Cardiac muscle cell (in vitro differentiated cells and primary cell): ENCODE measurements at regions not wholly inside any gene's neighbourhood (a gene's known extent, or its start where the extent isn't known, plus 50 kb on each side); places are given as distances from the start of the nearest gene placed in this dataset.

ENCODE experiments used
- DNase-seq, 2 donors: peaks; one replicate each; pipeline versions ENCODE4 v3.0.0 to v3.0.0-alpha.2; 2010 to 2017; ENCODE audit warnings: low read depth in 1 of 2, low spot score in 1 of 2
- H3K27ac ChIP-seq: fragments of 200-600 bp; sonication (generic); 2 replicates; pipeline ENCODE4 v1.5.1; 2016
- H3K27me3 ChIP-seq: fragments of 200-600 bp; sonication (generic); 2 replicates; pipeline ENCODE4 v1.6.0; 2016; ENCODE audit warnings: control low read depth
- H3K36me3 ChIP-seq: fragments of 200-600 bp; sonication (generic); 2 replicates; pipeline ENCODE4 v1.5.1; 2016; ENCODE audit warnings: control low read depth
- H3K4me1 ChIP-seq: fragments of 200-600 bp; sonication (generic); 2 replicates; pipeline ENCODE4 v1.8.1; 2017; ENCODE audit warnings: low read depth, mild to moderate bottlenecking, mixed run types
- H3K4me3 ChIP-seq: fragments of 200-600 bp; sonication (generic); 2 replicates; pipeline ENCODE4 v1.5.1; 2016; ENCODE audit warnings: mild to moderate bottlenecking
- H3K9me3 ChIP-seq: fragments of 200-600 bp; sonication (generic); 2 replicates; pipeline ENCODE4 v1.5.1; 2017; ENCODE audit warnings: low read depth, mild to moderate bottlenecking, control low read depth
- CTCF ChIP-seq: IDR thresholded peaks from 2 replicates; pipeline ENCODE4 v1.5.1; 2012; ENCODE audit warnings: low read depth, mild to moderate bottlenecking, low read length

- Histone ChIP-seq H3K4me1 (peaks cover 3% of the 10 kb centered on the region), H3K27ac (no peak overlapping the region), H3K36me3 (no peaks in the 10 kb centered on the region), H3K4me3 (no peak overlapping the region), H3K27me3 (no peaks in the 10 kb centered on the region), H3K9me3 (no peaks in the 10 kb centered on the region)
- DNase-seq = no peak
- no peak for TF ChIP-seq CTCF
Observed at GRCh38 chr15:62834686-62835329, 207.7 kb upstream of the TPM1 start.

GRCh38 chr15:62835351-62835750, 207.2 kb upstream of the TPM1 start:
- Histone ChIP-seq H3K4me3 (no peak overlapping the region), H3K4me1 (peaks cover 3% of the 10 kb centered on the region), H3K36me3 (no peaks in the 10 kb centered on the region), H3K27ac (no peak overlapping the region), H3K27me3 (no peaks in the 10 kb centered on the region), H3K9me3 (no peaks in the 10 kb centered on the region)
- TF ChIP-seq CTCF = no peak
- peak in 1 of 2 donors; percentile 40 for DNase-seq

- Histone ChIP-seq H3K4me3 (no peak overlapping the region), H3K4me1 (peaks cover 3% of the 10 kb centered on the region), H3K9me3 (no peaks in the 10 kb centered on the region), H3K27me3 (no peaks in the 10 kb centered on the region), H3K27ac (no peak overlapping the region), H3K36me3 (no peaks in the 10 kb centered on the region)
- DNase-seq = no peak
- TF ChIP-seq CTCF = no peak
Observed at GRCh38 chr15:62835762-62836161, 206.8 kb upstream of the TPM1 start.

GRCh38 chr15:62840526-62841268, 201.8 kb upstream of the TPM1 start:
- no peaks in the 10 kb centered on the region for H3K27me3 ChIP-seq
- no peak for DNase-seq
- H3K4me3 ChIP-seq = no peak overlapping the region
- H3K36me3 ChIP-seq = no peaks in the 10 kb centered on the region
- H3K27ac ChIP-seq = no peak overlapping the region
- H3K4me1 ChIP-seq = peaks cover 26% of the 10 kb centered on the region
- no peak for TF ChIP-seq CTCF
- H3K9me3 ChIP-seq = no peaks in the 10 kb centered on the region

GRCh38 chr15:62841269-62841628, 201.3 kb upstream of the TPM1 start:
- H3K9me3 ChIP-seq = no peaks in the 10 kb centered on the region
- H3K36me3 ChIP-seq = no peaks in the 10 kb centered on the region
- H3K4me1 ChIP-seq = peaks cover 26% of the 10 kb centered on the region
- H3K27me3 ChIP-seq = no peaks in the 10 kb centered on the region
- TF ChIP-seq CTCF = no peak
- DNase-seq = no peak
- no peak overlapping the region for H3K27ac ChIP-seq
- H3K4me3 ChIP-seq = no peak overlapping the region
